ENCODE measurements at regions not wholly inside any gene's neighbourhood (a gene's known extent, or its start where the extent isn't known, plus 50 kb on each side); places are given as distances from the start of the nearest gene placed in this dataset.

DNA sequence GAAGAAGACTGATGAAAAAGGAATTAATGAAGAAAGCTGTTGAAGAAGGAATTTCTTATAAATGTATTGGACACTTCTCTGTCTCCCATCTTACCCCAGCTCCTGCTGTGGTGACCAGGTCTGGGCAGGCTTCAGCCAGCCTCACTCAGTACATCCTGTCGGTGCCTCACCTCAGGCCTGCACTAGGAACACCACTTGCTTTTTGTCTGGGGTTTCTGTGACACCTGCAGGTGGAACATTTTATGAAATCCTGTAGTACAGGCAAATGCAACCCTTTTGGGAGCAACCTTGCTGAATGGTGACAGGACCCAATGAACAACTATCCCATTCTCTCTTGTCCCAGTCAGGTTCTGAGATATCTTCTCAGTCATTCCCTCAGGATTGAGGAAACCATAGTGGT is 129.7 kb downstream of the PRDM13 start:
- Histone ChIP-seq H3K27ac (replicated peaks) (no peak overlapping the region), H3K4me3 (replicated peaks; ENCODE audit: insufficient read depth, low read length) (no peak overlapping the region), H3K27me3 (ENCODE audit: insufficient read depth, poor library complexity, severe bottlenecking) (peaks cover 7% of the 10 kb centered on the region)
- no peak for TF ChIP-seq POLR2AphosphoS5 (IDR thresholded peaks at IDR 0.05; ENCODE audit: low read depth)
- DNase-seq (ENCODE audit: low read depth in 1 of 2, low spot score in 1 of 2), result no peak

GRCh38 chr6:99739526-99739925 is 132.9 kb downstream of the PRDM13 start:
- Histone ChIP-seq H3K27me3 (ENCODE audit: insufficient read depth, poor library complexity, severe bottlenecking) (peaks cover 11% of the 10 kb centered on the region), H3K27ac (replicated peaks) (no peak overlapping the region), H3K4me3 (replicated peaks; ENCODE audit: insufficient read depth, low read length) (no peak overlapping the region)
- DNase-seq (ENCODE audit: low read depth in 1 of 2, low spot score in 1 of 2), result no peak
- TF ChIP-seq SPI1 (IDR thresholded peaks at IDR 0.05; ENCODE audit: borderline replicate concordance, low read depth) (no peak), CTCF (IDR thresholded peaks at IDR 0.05; ENCODE audit: insufficient read depth, low read length) (no peak), POLR2AphosphoS5 (IDR thresholded peaks at IDR 0.05; ENCODE audit: low read depth) (no peak), GABPA (IDR thresholded peaks at IDR 0.05; ENCODE audit: low read depth) (no peak)
- TF ChIP-seq, protein P1, sequence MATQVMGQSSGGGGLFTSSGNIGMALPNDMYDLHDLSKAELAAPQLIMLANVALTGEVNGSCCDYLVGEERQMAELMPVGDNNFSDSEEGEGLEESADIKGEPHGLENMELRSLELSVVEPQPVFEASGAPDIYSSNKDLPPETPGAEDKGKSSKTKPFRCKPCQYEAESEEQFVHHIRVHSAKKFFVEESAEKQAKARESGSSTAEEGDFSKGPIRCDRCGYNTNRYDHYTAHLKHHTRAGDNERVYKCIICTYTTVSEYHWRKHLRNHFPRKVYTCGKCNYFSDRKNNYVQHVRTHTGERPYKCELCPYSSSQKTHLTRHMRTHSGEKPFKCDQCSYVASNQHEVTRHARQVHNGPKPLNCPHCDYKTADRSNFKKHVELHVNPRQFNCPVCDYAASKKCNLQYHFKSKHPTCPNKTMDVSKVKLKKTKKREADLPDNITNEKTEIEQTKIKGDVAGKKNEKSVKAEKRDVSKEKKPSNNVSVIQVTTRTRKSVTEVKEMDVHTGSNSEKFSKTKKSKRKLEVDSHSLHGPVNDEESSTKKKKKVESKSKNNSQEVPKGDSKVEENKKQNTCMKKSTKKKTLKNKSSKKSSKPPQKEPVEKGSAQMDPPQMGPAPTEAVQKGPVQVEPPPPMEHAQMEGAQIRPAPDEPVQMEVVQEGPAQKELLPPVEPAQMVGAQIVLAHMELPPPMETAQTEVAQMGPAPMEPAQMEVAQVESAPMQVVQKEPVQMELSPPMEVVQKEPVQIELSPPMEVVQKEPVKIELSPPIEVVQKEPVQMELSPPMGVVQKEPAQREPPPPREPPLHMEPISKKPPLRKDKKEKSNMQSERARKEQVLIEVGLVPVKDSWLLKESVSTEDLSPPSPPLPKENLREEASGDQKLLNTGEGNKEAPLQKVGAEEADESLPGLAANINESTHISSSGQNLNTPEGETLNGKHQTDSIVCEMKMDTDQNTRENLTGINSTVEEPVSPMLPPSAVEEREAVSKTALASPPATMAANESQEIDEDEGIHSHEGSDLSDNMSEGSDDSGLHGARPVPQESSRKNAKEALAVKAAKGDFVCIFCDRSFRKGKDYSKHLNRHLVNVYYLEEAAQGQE (IDR thresholded peaks at IDR 0.05; ENCODE audit: insufficient replicate concordance, low read depth), result no peak

DNA sequence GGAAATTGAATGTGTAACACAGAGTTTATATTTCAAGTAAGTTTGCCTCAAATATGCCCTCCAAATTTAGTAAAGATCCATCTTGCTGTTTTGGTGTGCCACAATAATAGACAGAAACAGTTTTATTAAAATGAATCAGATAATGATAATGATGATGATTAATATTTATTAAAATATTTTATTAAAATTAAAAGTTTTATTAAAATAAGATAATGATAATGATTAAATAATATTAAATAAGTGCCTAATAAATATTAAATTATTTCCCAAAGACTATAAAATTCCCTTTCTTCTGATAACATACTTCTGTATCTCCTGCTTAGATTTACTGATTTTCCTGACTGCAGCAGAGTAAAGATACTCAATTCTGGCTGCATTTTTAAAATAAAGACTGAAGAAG is 134.5 kb downstream of the PRDM13 start:
- no peak for DNase-seq (ENCODE audit: low read depth in 1 of 2, low spot score in 1 of 2)
- no peak overlapping the region for H3K4me3 ChIP-seq (replicated peaks; ENCODE audit: insufficient read depth, low read length)
- peaks cover 11% of the 10 kb centered on the region for H3K27me3 ChIP-seq (ENCODE audit: insufficient read depth, poor library complexity, severe bottlenecking)
- TF ChIP-seq SPI1 (IDR thresholded peaks at IDR 0.05; ENCODE audit: borderline replicate concordance, low read depth) (no peak), GABPA (IDR thresholded peaks at IDR 0.05; ENCODE audit: low read depth) (no peak), POLR2AphosphoS5 (IDR thresholded peaks at IDR 0.05; ENCODE audit: low read depth) (no peak), CTCF (IDR thresholded peaks at IDR 0.05; ENCODE audit: insufficient read depth, low read length) (no peak)
- TF ChIP-seq, protein P1 (IDR thresholded peaks at IDR 0.05; ENCODE audit: insufficient replicate concordance, low read depth), result no peak
- H3K27ac ChIP-seq (replicated peaks), result no peak overlapping the region

- H3K4me3 ChIP-seq (replicated peaks; ENCODE audit: insufficient read depth, low read length), result no peak overlapping the region
- no peak overlapping the region for H3K27ac ChIP-seq (replicated peaks)
- no peak for DNase-seq (ENCODE audit: low read depth in 1 of 2, low spot score in 1 of 2)
- peaks cover 8% of the 10 kb centered on the region for H3K27me3 ChIP-seq (ENCODE audit: insufficient read depth, poor library complexity, severe bottlenecking)
- TF ChIP-seq GABPA (IDR thresholded peaks at IDR 0.05; ENCODE audit: low read depth) (no peak), POLR2AphosphoS5 (IDR thresholded peaks at IDR 0.05; ENCODE audit: low read depth) (no peak), CTCF (IDR thresholded peaks at IDR 0.05; ENCODE audit: insufficient read depth, low read length) (no peak), SPI1 (IDR thresholded peaks at IDR 0.05; ENCODE audit: borderline replicate concordance, low read depth) (no peak)
- TF ChIP-seq, protein P1 (IDR thresholded peaks at IDR 0.05; ENCODE audit: insufficient replicate concordance, low read depth), result no peak
Measured at GRCh38 chr6:99743647-99744046, 137.0 kb downstream of the PRDM13 start.

Measured in HL-60 (cell line).